Epithelial cell of esophagus (primary cell): ENCODE measurements at regions not wholly inside any gene's neighbourhood (a gene's known extent, or its start where the extent isn't known, plus 50 kb on each side); places are given as distances from the start of the nearest gene placed in this dataset.

Experiments used
- DNase-seq: peaks from one replicate; pipeline ENCODE4 v3.0.0; 2010; ENCODE audit warnings: low read depth
- H3K4me3 ChIP-seq: 2 replicates; pipeline ENCODE4 v1.5.1; 2011; ENCODE audit warnings: mild to moderate bottlenecking, low read length, control low read depth
- TF ChIP-seq, protein P1 (sequence below): IDR thresholded peaks from 2 replicates; pipeline ENCODE4 v1.5.1; 2011; ENCODE audit warnings: low read depth, mild to moderate bottlenecking, low read length, control low read depth, inconsistent platforms; ENCODE audit not compliant: insufficient read depth; ENCODE audit errors: missing control alignments

DNA sequence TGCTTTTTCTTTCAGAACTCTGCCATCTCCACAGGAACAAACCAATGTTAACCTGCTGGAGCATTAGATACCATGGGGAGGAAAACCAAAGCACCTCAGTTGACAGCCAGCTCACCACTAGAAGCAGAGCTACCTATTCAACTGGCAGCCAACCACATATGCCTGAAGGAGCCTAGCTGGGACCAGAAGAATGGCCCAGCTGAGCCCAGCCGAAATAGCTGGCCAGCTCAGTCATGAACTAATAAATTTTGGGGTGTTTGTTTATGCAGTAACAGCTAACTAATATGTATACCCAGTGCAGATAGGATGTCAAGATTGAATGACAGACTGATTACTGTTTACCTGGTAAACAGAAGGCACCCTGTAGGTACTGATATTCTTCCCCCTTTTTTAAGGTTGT is 1117.5 kb downstream of the TBL1XR1 start:
- TF ChIP-seq, protein P1, sequence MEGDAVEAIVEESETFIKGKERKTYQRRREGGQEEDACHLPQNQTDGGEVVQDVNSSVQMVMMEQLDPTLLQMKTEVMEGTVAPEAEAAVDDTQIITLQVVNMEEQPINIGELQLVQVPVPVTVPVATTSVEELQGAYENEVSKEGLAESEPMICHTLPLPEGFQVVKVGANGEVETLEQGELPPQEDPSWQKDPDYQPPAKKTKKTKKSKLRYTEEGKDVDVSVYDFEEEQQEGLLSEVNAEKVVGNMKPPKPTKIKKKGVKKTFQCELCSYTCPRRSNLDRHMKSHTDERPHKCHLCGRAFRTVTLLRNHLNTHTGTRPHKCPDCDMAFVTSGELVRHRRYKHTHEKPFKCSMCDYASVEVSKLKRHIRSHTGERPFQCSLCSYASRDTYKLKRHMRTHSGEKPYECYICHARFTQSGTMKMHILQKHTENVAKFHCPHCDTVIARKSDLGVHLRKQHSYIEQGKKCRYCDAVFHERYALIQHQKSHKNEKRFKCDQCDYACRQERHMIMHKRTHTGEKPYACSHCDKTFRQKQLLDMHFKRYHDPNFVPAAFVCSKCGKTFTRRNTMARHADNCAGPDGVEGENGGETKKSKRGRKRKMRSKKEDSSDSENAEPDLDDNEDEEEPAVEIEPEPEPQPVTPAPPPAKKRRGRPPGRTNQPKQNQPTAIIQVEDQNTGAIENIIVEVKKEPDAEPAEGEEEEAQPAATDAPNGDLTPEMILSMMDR = no peak
- no peak overlapping the region for H3K4me3 ChIP-seq
- no peak for DNase-seq

DNA sequence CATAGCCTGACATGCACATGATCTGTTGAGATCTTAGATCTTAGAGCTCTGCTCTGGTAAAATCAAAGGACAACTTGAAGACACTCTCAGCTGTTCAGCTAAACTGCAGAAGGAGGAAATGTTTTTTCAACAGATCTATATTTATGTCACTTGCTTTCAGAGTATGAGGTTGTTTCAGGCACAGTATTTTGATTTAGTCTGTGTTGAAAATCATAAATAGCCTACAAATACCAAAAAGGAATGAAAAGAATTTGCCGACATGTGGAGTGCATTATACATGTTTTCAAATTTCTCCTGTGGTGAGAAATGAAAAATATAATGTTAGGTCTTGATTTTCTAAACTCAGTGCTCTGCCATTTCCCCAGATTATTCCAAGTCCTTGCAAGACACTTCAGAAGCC is 1118.4 kb downstream of the TBL1XR1 start:
- DNase-seq = no peak
- H3K4me3 ChIP-seq = no peak overlapping the region
- TF ChIP-seq, protein P1 = no peak

DNA sequence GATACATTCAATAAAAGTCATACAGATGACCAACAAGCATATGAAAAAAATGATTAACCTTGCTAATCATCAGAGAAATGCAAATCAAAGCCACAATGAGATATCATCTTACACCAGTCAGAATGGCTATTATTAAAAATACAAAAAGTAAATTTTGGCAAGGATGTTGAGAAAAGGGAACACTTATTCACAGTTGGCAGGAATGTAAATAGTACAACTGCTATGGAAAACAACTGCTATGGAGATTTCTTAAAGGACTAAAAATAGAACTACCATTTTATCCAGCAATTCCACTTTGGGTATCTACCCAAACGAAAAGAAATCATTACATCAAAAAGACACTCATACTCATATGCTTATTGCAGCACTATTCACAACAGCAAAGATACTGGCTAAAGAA is 1121.8 kb downstream of the TBL1XR1 start:
- no peak for DNase-seq
- TF ChIP-seq, protein P1 = no peak
- H3K4me3 ChIP-seq = no peak overlapping the region

DNA sequence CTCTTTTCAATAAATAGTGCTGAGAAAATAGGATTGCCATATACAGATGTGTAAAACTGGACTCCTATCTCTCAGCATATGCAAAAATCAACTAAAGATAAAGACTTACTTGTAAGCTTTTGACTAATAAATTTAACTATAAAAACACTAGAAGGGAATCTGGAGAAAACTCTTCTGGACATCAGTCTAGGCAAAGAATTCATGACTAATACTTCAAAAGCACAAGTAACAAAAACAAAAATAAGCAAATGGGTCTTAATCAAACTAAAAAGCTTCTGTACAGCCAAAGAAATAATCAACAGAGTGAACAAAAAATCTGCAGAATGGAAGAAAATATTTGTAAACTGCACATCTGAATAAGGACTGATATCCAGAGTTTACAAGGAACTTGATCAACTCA is 1122.2 kb downstream of the TBL1XR1 start:
- no peak for DNase-seq
- H3K4me3 ChIP-seq = no peak overlapping the region
- TF ChIP-seq, protein P1 = no peak

DNA sequence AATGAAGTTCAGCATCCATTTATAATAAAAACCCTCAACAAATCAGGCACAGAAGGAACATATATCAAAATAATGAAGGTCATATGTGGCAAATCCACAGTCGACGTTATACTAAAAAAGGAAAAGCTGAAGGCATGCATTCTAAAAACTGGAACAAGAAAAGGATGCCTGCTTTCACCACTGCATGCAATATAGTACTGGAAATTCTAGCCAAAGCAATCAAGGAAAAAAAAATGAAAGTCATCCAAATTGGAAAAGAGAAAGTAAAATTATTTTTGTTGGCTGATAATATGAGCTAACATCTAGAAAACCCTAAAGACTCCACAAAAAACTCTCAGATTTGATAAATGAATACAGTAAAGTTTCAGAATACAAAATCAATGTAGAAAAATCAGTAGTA is 1123.2 kb downstream of the TBL1XR1 start:
- TF ChIP-seq, protein P1 = no peak

DNA sequence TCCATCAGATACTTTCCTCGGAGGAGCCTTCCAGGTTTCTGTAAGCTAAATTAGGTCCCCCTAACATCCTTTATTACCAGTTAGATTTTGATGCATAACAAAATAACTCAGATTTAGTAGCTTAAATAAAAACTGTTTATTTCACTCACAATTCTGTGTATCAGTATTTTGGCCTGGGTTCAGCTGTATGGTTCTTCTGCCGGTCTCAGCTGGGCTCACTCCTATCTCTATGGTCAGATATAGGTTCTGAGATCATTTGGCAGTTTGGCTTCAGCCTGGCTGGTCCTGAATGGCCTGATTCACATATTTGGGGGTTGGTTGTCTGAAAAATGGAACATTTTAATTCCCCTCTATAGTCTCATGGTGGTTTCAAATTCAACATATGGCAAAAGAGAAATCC is 1125.3 kb downstream of the TBL1XR1 start:
- DNase-seq = no peak
- H3K4me3 ChIP-seq = no peak overlapping the region
- TF ChIP-seq, protein P1 = no peak

More for the DNA sequence above, 1123.2 kb downstream of the TBL1XR1 start:
- DNase-seq = no peak
- H3K4me3 ChIP-seq = no peak overlapping the region

DNA sequence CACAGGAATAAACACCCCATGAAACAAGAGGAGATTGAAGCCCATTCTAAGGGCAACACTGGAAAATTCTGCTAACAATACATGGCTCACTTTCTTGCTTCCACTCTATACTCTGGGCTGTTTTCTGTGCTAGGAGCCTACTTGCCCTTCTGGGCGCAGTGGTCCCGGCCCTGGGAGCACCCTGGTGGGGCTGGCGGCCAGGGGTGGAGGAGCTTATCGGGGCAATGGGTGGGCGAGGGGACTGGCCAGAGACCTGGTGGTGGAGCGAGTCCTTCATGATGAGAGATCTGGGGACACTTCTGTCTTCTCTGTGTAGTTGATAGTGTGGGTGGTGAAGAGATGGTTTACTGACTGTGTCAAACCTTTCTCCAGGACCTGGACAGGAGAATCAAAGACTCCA is 1128.5 kb downstream of the TBL1XR1 start:
- DNase-seq = no peak
- TF ChIP-seq, protein P1 = no peak
- H3K4me3 ChIP-seq = no peak overlapping the region
